Lower leg skin (tissue), 3 donors: ENCODE measurements at regions not wholly inside any gene's neighbourhood (a gene's known extent, or its start where the extent isn't known, plus 50 kb on each side); places are given as distances from the start of the nearest gene placed in this dataset.

ENCODE experiments used
- POLR2A ChIP-seq, 2 donors: fragments of 450-650 bp; IDR thresholded peaks; one replicate each; pipeline ENCODE4 v1.6.1; 2016 to 2017; ENCODE audit warnings: antibody characterized with exemption in 2 of 2, mild to moderate bottlenecking in 1 of 2, moderate library complexity in 1 of 2
- TF ChIP-seq, protein P1 (sequence below), 3 donors: fragments of 450-650 bp; IDR thresholded peaks; one replicate each; pipeline ENCODE4 v1.5.1; 2016; ENCODE audit warnings: antibody characterized with exemption in 3 of 3, mild to moderate bottlenecking in 3 of 3, moderate library complexity in 2 of 3

DNA sequence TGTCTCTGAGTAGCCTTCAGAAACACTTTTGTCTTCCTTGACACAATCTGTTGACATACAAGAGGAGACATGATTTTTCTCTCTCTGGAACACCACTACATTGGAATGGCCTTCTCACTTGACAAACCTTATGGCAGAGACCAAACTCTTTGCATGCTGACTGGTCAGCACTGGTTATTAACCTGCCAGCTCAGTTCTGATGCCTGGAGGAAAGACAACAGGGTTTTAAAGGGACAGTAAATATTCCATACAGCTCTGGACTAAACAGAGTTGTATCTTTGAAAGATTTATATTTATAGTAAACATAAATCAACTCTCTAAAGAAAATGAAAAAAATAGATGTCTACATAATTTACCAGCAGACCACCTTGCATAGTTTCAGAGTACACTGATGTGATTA lies 1139.1 kb upstream of the CDH8 start:
- TF ChIP-seq POLR2A (IDR thresholded peaks at IDR 0.05), result no peak
- TF ChIP-seq, protein P1, sequence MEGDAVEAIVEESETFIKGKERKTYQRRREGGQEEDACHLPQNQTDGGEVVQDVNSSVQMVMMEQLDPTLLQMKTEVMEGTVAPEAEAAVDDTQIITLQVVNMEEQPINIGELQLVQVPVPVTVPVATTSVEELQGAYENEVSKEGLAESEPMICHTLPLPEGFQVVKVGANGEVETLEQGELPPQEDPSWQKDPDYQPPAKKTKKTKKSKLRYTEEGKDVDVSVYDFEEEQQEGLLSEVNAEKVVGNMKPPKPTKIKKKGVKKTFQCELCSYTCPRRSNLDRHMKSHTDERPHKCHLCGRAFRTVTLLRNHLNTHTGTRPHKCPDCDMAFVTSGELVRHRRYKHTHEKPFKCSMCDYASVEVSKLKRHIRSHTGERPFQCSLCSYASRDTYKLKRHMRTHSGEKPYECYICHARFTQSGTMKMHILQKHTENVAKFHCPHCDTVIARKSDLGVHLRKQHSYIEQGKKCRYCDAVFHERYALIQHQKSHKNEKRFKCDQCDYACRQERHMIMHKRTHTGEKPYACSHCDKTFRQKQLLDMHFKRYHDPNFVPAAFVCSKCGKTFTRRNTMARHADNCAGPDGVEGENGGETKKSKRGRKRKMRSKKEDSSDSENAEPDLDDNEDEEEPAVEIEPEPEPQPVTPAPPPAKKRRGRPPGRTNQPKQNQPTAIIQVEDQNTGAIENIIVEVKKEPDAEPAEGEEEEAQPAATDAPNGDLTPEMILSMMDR (IDR thresholded peaks at IDR 0.05), result no peak
